ENCODE measurements at regions not wholly inside any gene's neighbourhood (a gene's known extent, or its start where the extent isn't known, plus 50 kb on each side); places are given as distances from the start of the nearest gene placed in this dataset.

DNA sequence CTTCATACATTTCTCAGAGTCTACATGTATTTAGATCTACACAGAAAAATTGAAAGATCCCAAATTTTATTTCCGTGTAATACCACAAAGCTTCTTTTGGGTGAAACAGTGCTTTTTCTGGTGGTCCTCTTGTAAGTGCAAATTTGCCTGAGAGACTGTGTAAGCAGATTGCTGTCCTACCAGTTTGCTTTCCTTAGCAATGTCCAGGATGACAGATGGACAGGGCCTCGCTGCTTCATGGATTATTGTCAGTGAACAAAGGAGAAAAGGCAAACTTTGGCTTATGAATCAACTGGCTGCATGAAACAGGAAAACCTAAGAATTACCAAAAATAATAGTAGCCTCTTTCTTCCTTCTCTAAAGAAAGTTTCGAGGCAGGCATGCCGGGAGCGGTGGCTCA, 82.6 kb upstream of the UBE2E1 start:
- H4K20me1 ChIP-seq (replicated peaks; ENCODE audit: control insufficient read depth, extremely low read depth, insufficient read depth, low read length), result no peaks in the 10 kb centered on the region
- ChIA-PET CTCF (interaction anchor here (0.6 kb wide), 1 partner anchor 10 kb away, joined by 3 read pairs; no protein-coding TSS in a partner anchor), POLR2A (no interaction called here)
- no peaks in the 10 kb centered on the region for H3K9me3 ChIP-seq (replicated peaks; ENCODE audit: control insufficient read depth, insufficient read depth, low read length)
- H3K4me2 ChIP-seq (ENCODE audit: insufficient read depth, low read length), result no peak overlapping the region
- intact Hi-C loops (cut with micrococcal nuclease), result no loop called here
- no peaks in the 10 kb centered on the region for H3K9me1 ChIP-seq (replicated peaks; ENCODE audit: control insufficient read depth, extremely low read depth, insufficient read depth, low read length)
- H3K79me2 ChIP-seq (ENCODE audit: control insufficient read depth, insufficient read depth, low read length), result no peaks in the 10 kb centered on the region
- BruUV-seq (replicated peaks), result no TSS peak
- FAIRE-seq (no peak), DNase-seq (ENCODE audit: low read depth, low spot score) (no peak)
- no peaks in the 10 kb centered on the region for H3K27me3 ChIP-seq (ENCODE audit: control insufficient read depth in 2 of 2, insufficient read depth in 2 of 2, low read length in 2 of 2)
- TF ChIP-seq JUN (IDR thresholded peaks at IDR 0.05; ENCODE audit: borderline replicate concordance, insufficient read depth, insufficient read length, low read depth) (no peak), POLR2AphosphoS5 (IDR thresholded peaks at IDR 0.05; ENCODE audit: insufficient read depth, low read depth, low read length) (no peak), FOS (IDR thresholded peaks at IDR 0.05; ENCODE audit: borderline replicate concordance, insufficient read depth, low read length) (no peak), MYC (IDR thresholded peaks at IDR 0.05; ENCODE audit: low read depth, low read length) (no peak)
- TF ChIP-seq, protein P1, sequence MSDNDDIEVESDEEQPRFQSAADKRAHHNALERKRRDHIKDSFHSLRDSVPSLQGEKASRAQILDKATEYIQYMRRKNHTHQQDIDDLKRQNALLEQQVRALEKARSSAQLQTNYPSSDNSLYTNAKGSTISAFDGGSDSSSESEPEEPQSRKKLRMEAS (IDR thresholded peaks at IDR 0.05; ENCODE audit: insufficient read depth, insufficient read length), result no peak
- H3K9ac ChIP-seq (replicated peaks; ENCODE audit: extremely low read depth, insufficient read depth, low read length), result no peak overlapping the region
- no peak overlapping the region for H3K27ac ChIP-seq (ENCODE audit: insufficient read depth, low read depth, low read length)
- H3K4me3 ChIP-seq (replicated peaks in 1 of 3; ENCODE audit: insufficient read depth in 1 of 3, low read depth in 1 of 3, low read length in 3 of 3), result no peak overlapping the region
- dilution Hi-C loops (cut with MboI; ENCODE audit: extremely low pct_ligation_motif_present, low sequenced_read_pairs), result no loop called here
- no peaks in the 10 kb centered on the region for H3K36me3 ChIP-seq (ENCODE audit: control insufficient read depth in 2 of 2, extremely low read depth in 1 of 2, insufficient read depth in 2 of 2, low read length in 2 of 2)
- H3K4me1 ChIP-seq (ENCODE audit: control insufficient read depth, extremely low read depth, insufficient read depth, low read length), result no peaks in the 10 kb centered on the region
- H2AFZ ChIP-seq (ENCODE audit: low read depth, low read length), result no peak overlapping the region

DNA sequence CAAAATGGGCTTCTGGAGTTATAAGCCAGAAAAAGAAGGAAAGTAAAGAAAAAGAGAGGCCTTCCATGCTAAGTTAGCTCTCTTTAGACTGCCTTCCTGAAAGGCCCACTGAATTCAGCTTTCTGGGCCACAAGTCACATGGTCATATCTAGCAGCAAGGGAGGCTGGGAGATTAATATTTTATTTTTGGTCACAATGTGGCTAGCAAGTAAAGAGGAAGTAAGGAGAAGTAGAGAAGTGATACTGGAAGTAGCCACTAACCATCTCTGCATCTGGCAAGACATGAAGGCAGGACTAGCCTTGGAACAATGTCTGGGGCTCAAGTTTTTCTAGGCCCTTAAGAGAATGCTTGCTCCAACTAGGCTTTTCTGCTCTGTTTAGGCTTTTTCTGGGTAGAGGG, 81.8 kb upstream of the UBE2E1 start:
- Histone ChIP-seq H3K9ac (replicated peaks; ENCODE audit: extremely low read depth, insufficient read depth, low read length) (no peak overlapping the region), H3K27ac (ENCODE audit: insufficient read depth, low read depth, low read length) (no peak overlapping the region), H3K79me2 (ENCODE audit: control insufficient read depth, insufficient read depth, low read length) (no peaks in the 10 kb centered on the region), H3K4me2 (ENCODE audit: insufficient read depth, low read length) (no peak overlapping the region), H3K4me3 (replicated peaks in 1 of 3; ENCODE audit: insufficient read depth in 1 of 3, low read depth in 1 of 3, low read length in 3 of 3) (no peak overlapping the region), H3K9me3 (replicated peaks; ENCODE audit: control insufficient read depth, insufficient read depth, low read length) (no peaks in the 10 kb centered on the region), H2AFZ (ENCODE audit: low read depth, low read length) (no peak overlapping the region), H3K36me3 (ENCODE audit: control insufficient read depth in 2 of 2, extremely low read depth in 1 of 2, insufficient read depth in 2 of 2, low read length in 2 of 2) (no peaks in the 10 kb centered on the region), H3K27me3 (ENCODE audit: control insufficient read depth in 2 of 2, insufficient read depth in 2 of 2, low read length in 2 of 2) (no peaks in the 10 kb centered on the region), H4K20me1 (replicated peaks; ENCODE audit: control insufficient read depth, extremely low read depth, insufficient read depth, low read length) (no peaks in the 10 kb centered on the region), H3K9me1 (replicated peaks; ENCODE audit: control insufficient read depth, extremely low read depth, insufficient read depth, low read length) (no peaks in the 10 kb centered on the region), H3K4me1 (ENCODE audit: control insufficient read depth, extremely low read depth, insufficient read depth, low read length) (no peaks in the 10 kb centered on the region)
- no peak for TF ChIP-seq JUN (IDR thresholded peaks at IDR 0.05; ENCODE audit: borderline replicate concordance, insufficient read depth, insufficient read length, low read depth)
- no peak for TF ChIP-seq POLR2A (IDR thresholded peaks at IDR 0.05; ENCODE audit: low read depth, low read length)
- no peak for TF ChIP-seq GATA2 (IDR thresholded peaks at IDR 0.05; ENCODE audit: insufficient read depth, insufficient read length, low read depth, low read length)
- TF ChIP-seq POLR2AphosphoS5 (IDR thresholded peaks at IDR 0.05; ENCODE audit: insufficient read depth, low read depth, low read length), result no peak
- no peak for TF ChIP-seq FOS (IDR thresholded peaks at IDR 0.05; ENCODE audit: borderline replicate concordance, insufficient read depth, low read length)
- no peak for TF ChIP-seq MYC (IDR thresholded peaks at IDR 0.05; ENCODE audit: low read depth, low read length)
- TF ChIP-seq, protein P2, sequence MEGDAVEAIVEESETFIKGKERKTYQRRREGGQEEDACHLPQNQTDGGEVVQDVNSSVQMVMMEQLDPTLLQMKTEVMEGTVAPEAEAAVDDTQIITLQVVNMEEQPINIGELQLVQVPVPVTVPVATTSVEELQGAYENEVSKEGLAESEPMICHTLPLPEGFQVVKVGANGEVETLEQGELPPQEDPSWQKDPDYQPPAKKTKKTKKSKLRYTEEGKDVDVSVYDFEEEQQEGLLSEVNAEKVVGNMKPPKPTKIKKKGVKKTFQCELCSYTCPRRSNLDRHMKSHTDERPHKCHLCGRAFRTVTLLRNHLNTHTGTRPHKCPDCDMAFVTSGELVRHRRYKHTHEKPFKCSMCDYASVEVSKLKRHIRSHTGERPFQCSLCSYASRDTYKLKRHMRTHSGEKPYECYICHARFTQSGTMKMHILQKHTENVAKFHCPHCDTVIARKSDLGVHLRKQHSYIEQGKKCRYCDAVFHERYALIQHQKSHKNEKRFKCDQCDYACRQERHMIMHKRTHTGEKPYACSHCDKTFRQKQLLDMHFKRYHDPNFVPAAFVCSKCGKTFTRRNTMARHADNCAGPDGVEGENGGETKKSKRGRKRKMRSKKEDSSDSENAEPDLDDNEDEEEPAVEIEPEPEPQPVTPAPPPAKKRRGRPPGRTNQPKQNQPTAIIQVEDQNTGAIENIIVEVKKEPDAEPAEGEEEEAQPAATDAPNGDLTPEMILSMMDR (IDR thresholded peaks at IDR 0.05; ENCODE audit: extremely low read depth in 1 of 2, insufficient read depth in 1 of 2, low read depth in 1 of 2, low read length in 2 of 2), result no peak
- no peak for TF ChIP-seq EZH2 (IDR thresholded peaks at IDR 0.05; ENCODE audit: borderline replicate concordance, low read depth, low read length, severe bottlenecking)
- TF ChIP-seq, protein P1 (IDR thresholded peaks at IDR 0.05; ENCODE audit: insufficient read depth, insufficient read length), result no peak
- no TSS peak for BruUV-seq (replicated peaks)
- POLR2A ChIA-PET, result no interaction called here
- dilution Hi-C loops (cut with MboI; ENCODE audit: extremely low pct_ligation_motif_present, low sequenced_read_pairs), result no loop called here
- no peak for DNase-seq (ENCODE audit: low read depth, low spot score)
- FAIRE-seq, result no peak
- intact Hi-C loops (cut with micrococcal nuclease), result no loop called here
- CTCF ChIA-PET, result no interaction called here

All from endothelial cell of umbilical vein (primary cell).